NCI-H2171 (cell line): ENCODE measurements at regions not wholly inside any gene's neighbourhood (a gene's known extent, or its start where the extent isn't known, plus 50 kb on each side); places are given as distances from the start of the nearest gene placed in this dataset.
"Not testable (repeated sequence)": the region's sequence is repeated elsewhere in the genome, so short reads cannot be mapped to it uniquely, and the experiment has no call there.

ENCODE experiments used
- DNase-seq: peaks from one replicate; lab custom pipeline; 2025; lab: John Stamatoyannopoulos, UW

GRCh38 chr21:28126521-28127174, 866.0 kb downstream of the LTN1 start:
- no peak for DNase-seq

GRCh38 chr21:28124541-28124940, 868.1 kb downstream of the LTN1 start:
- no peak for DNase-seq

- DNase-seq = no peak
These were observed 874.1 kb downstream of the LTN1 start for GRCh38 chr21:28118570-28118969.

GRCh38 chr21:28114986-28115385, 877.7 kb downstream of the LTN1 start:
- not testable (repeated sequence) for DNase-seq

- no peak for DNase-seq
These were observed 879.0 kb downstream of the LTN1 start for GRCh38 chr21:28113718-28114117.

GRCh38 chr21:28112511-28112910, 880.2 kb downstream of the LTN1 start:
- DNase-seq = no peak

GRCh38 chr21:28111151-28111619, 881.5 kb downstream of the LTN1 start:
- no peak for DNase-seq

GRCh38 chr21:28110716-28111115, 882.0 kb downstream of the LTN1 start:
- DNase-seq = no peak

- DNase-seq = no peak
These were observed 882.6 kb downstream of the LTN1 start for GRCh38 chr21:28110074-28110473.

- no peak for DNase-seq
These were observed 886.2 kb downstream of the LTN1 start for GRCh38 chr21:28106370-28106890.

- no peak for DNase-seq
These were observed 888.3 kb downstream of the LTN1 start for GRCh38 chr21:28104346-28104745.

- DNase-seq = no peak
These were observed 892.3 kb downstream of the LTN1 start for GRCh38 chr21:28100366-28100765.

- no peak for DNase-seq
These were observed 893.5 kb downstream of the LTN1 start for GRCh38 chr21:28099001-28099705.

- DNase-seq = no peak
These were observed 901.2 kb downstream of the LTN1 start for GRCh38 chr21:28091466-28091865.

GRCh38 chr21:28090546-28090945, 902.1 kb downstream of the LTN1 start:
- no peak for DNase-seq

GRCh38 chr21:28089599-28090441, 902.9 kb downstream of the LTN1 start:
- no peak for DNase-seq

- DNase-seq = no peak
These were observed 905.7 kb downstream of the LTN1 start for GRCh38 chr21:28086861-28087581.

- DNase-seq = no peak
These were observed 907.7 kb downstream of the LTN1 start for GRCh38 chr21:28084951-28085350.

- no peak for DNase-seq
These were observed 909.3 kb downstream of the LTN1 start for GRCh38 chr21:28083350-28083749.

- DNase-seq = no peak
These were observed 914.6 kb downstream of the LTN1 start for GRCh38 chr21:28078126-28078525.

- DNase-seq = no peak
These were observed 918.0 kb downstream of the LTN1 start for GRCh38 chr21:28074676-28075075.

GRCh38 chr21:28072601-28073000, 920.1 kb downstream of the LTN1 start:
- no peak for DNase-seq
